ENCODE measurements at regions not wholly inside any gene's neighbourhood (a gene's known extent, or its start where the extent isn't known, plus 50 kb on each side); places are given as distances from the start of the nearest gene placed in this dataset.
"Not testable (repeated sequence)": the region's sequence is repeated elsewhere in the genome, so short reads cannot be mapped to it uniquely, and the experiment has no call there.

GRCh38 chr3:14057701-14058100, 67.0 kb downstream of the CHCHD4 start:
- H3K27me3 ChIP-seq (ENCODE audit: control insufficient read depth, insufficient read depth, low read length): no peaks in the 10 kb centered on the region
- H3K4me1 ChIP-seq (ENCODE audit: control insufficient read depth, insufficient read depth, low read length): no peaks in the 10 kb centered on the region
- no peak overlapping the region for H3K27ac ChIP-seq (ENCODE audit: low read depth, low read length)
- H3K9me3 ChIP-seq (ENCODE audit: control insufficient read depth, insufficient read depth, low read length): no peaks in the 10 kb centered on the region
- H3K9ac ChIP-seq (ENCODE audit: low read depth, low read length): no peak overlapping the region
- H3K4me3 ChIP-seq (ENCODE audit: low read depth, low read length): no peak overlapping the region
- no peaks in the 10 kb centered on the region for H3K36me3 ChIP-seq (ENCODE audit: control insufficient read depth, insufficient read depth, low read length)

- H3K9me3 ChIP-seq (ENCODE audit: control insufficient read depth, insufficient read depth, low read length): no peaks in the 10 kb centered on the region
- no peak overlapping the region for H3K9ac ChIP-seq (ENCODE audit: low read depth, low read length)
- H3K27me3 ChIP-seq (ENCODE audit: control insufficient read depth, insufficient read depth, low read length): no peaks in the 10 kb centered on the region
- H3K4me1 ChIP-seq (ENCODE audit: control insufficient read depth, insufficient read depth, low read length): no peaks in the 10 kb centered on the region
- no peak overlapping the region for H3K27ac ChIP-seq (ENCODE audit: low read depth, low read length)
- no peaks in the 10 kb centered on the region for H3K36me3 ChIP-seq (ENCODE audit: control insufficient read depth, insufficient read depth, low read length)
- no peak overlapping the region for H3K4me3 ChIP-seq (ENCODE audit: low read depth, low read length)
These were observed 76.8 kb downstream of the CHCHD4 start for GRCh38 chr3:14047841-14048240.

- Histone ChIP-seq H3K4me3 (ENCODE audit: low read depth, low read length) (no peak overlapping the region), H3K4me1 (ENCODE audit: control insufficient read depth, insufficient read depth, low read length) (no peaks in the 10 kb centered on the region), H3K36me3 (ENCODE audit: control insufficient read depth, insufficient read depth, low read length) (no peaks in the 10 kb centered on the region), H3K9me3 (ENCODE audit: control insufficient read depth, insufficient read depth, low read length) (no peaks in the 10 kb centered on the region), H3K27me3 (ENCODE audit: control insufficient read depth, insufficient read depth, low read length) (no peaks in the 10 kb centered on the region), H3K9ac (ENCODE audit: low read depth, low read length) (no peak overlapping the region), H3K27ac (ENCODE audit: low read depth, low read length) (no peak overlapping the region)
These were observed 77.6 kb downstream of the CHCHD4 start for GRCh38 chr3:14047027-14047426.

GRCh38 chr3:14042680-14043079, 82.0 kb downstream of the CHCHD4 start:
- H3K36me3 ChIP-seq (ENCODE audit: control insufficient read depth, insufficient read depth, low read length): no peaks in the 10 kb centered on the region
- no peak overlapping the region for H3K27ac ChIP-seq (ENCODE audit: low read depth, low read length)
- no peaks in the 10 kb centered on the region for H3K27me3 ChIP-seq (ENCODE audit: control insufficient read depth, insufficient read depth, low read length)
- H3K4me1 ChIP-seq (ENCODE audit: control insufficient read depth, insufficient read depth, low read length): no peaks in the 10 kb centered on the region
- H3K4me3 ChIP-seq (ENCODE audit: low read depth, low read length): no peak overlapping the region
- H3K9me3 ChIP-seq (ENCODE audit: control insufficient read depth, insufficient read depth, low read length): no peaks in the 10 kb centered on the region
- no peak overlapping the region for H3K9ac ChIP-seq (ENCODE audit: low read depth, low read length)

GRCh38 chr3:14039149-14039548, 85.5 kb downstream of the CHCHD4 start:
- H3K27ac ChIP-seq (ENCODE audit: low read depth, low read length): no peak overlapping the region
- H3K27me3 ChIP-seq (ENCODE audit: control insufficient read depth, insufficient read depth, low read length): no peaks in the 10 kb centered on the region

GRCh38 chr3:14037211-14037610, 87.5 kb downstream of the CHCHD4 start:
- H3K9me3 ChIP-seq (ENCODE audit: control insufficient read depth, insufficient read depth, low read length): peaks cover 14% of the 10 kb centered on the region
- H3K27me3 ChIP-seq (ENCODE audit: control insufficient read depth, insufficient read depth, low read length): no peaks in the 10 kb centered on the region
- no peak overlapping the region for H3K9ac ChIP-seq (ENCODE audit: low read depth, low read length)
- H3K27ac ChIP-seq (ENCODE audit: low read depth, low read length): no peak overlapping the region
- no peaks in the 10 kb centered on the region for H3K36me3 ChIP-seq (ENCODE audit: control insufficient read depth, insufficient read depth, low read length)
- no peaks in the 10 kb centered on the region for H3K4me1 ChIP-seq (ENCODE audit: control insufficient read depth, insufficient read depth, low read length)
- H3K4me3 ChIP-seq (ENCODE audit: low read depth, low read length): no peak overlapping the region

More at GRCh38 chr3:14039149-14039548, 85.5 kb downstream of the CHCHD4 start:
- H3K9ac ChIP-seq (ENCODE audit: low read depth, low read length): no peak overlapping the region
- H3K4me3 ChIP-seq (ENCODE audit: low read depth, low read length): no peak overlapping the region
- no peaks in the 10 kb centered on the region for H3K36me3 ChIP-seq (ENCODE audit: control insufficient read depth, insufficient read depth, low read length)
- H3K4me1 ChIP-seq (ENCODE audit: control insufficient read depth, insufficient read depth, low read length): no peaks in the 10 kb centered on the region
- H3K9me3 ChIP-seq (ENCODE audit: control insufficient read depth, insufficient read depth, low read length): peaks cover 14% of the 10 kb centered on the region

GRCh38 chr3:14033023-14033422, 91.6 kb downstream of the CHCHD4 start:
- Histone ChIP-seq H3K27ac (ENCODE audit: low read depth, low read length) (no peak overlapping the region), H3K4me3 (ENCODE audit: low read depth, low read length) (no peak overlapping the region), H3K4me1 (ENCODE audit: control insufficient read depth, insufficient read depth, low read length) (peaks cover 14% of the 10 kb centered on the region; the same call in 1 of the 2 replicates), H3K9ac (ENCODE audit: low read depth, low read length) (no peak overlapping the region), H3K36me3 (ENCODE audit: control insufficient read depth, insufficient read depth, low read length) (no peaks in the 10 kb centered on the region), H3K27me3 (ENCODE audit: control insufficient read depth, insufficient read depth, low read length) (no peaks in the 10 kb centered on the region), H3K9me3 (ENCODE audit: control insufficient read depth, insufficient read depth, low read length) (peaks cover 14% of the 10 kb centered on the region)

GRCh38 chr3:14031271-14031670, 93.4 kb downstream of the CHCHD4 start:
- peaks cover 22% of the 10 kb centered on the region for H3K9me3 ChIP-seq (ENCODE audit: control insufficient read depth, insufficient read depth, low read length)
- H3K4me1 ChIP-seq (ENCODE audit: control insufficient read depth, insufficient read depth, low read length): peaks cover 14% of the 10 kb centered on the region; the same call in 1 of the 2 replicates
- no peak overlapping the region for H3K4me3 ChIP-seq (ENCODE audit: low read depth, low read length)

GRCh38 chr3:14029390-14029995, 95.2 kb downstream of the CHCHD4 start:
- H3K9me3 ChIP-seq (ENCODE audit: control insufficient read depth, insufficient read depth, low read length): peaks cover 32% of the 10 kb centered on the region
- not testable (repeated sequence) for H3K9ac ChIP-seq (ENCODE audit: low read depth, low read length); H3K4me3 ChIP-seq (ENCODE audit: low read depth, low read length); H3K27ac ChIP-seq (ENCODE audit: low read depth, low read length); H3K36me3 ChIP-seq (ENCODE audit: control insufficient read depth, insufficient read depth, low read length); H3K27me3 ChIP-seq (ENCODE audit: control insufficient read depth, insufficient read depth, low read length)
- H3K4me1 ChIP-seq (ENCODE audit: control insufficient read depth, insufficient read depth, low read length): peaks cover 14% of the 10 kb centered on the region; the same call in 1 of the 2 replicates

More at GRCh38 chr3:14031271-14031670, 93.4 kb downstream of the CHCHD4 start:
- Histone ChIP-seq H3K27me3 (ENCODE audit: control insufficient read depth, insufficient read depth, low read length) (no peaks in the 10 kb centered on the region), H3K9ac (ENCODE audit: low read depth, low read length) (no peak overlapping the region), H3K36me3 (ENCODE audit: control insufficient read depth, insufficient read depth, low read length) (no peaks in the 10 kb centered on the region), H3K27ac (ENCODE audit: low read depth, low read length) (no peak overlapping the region)

GRCh38 chr3:14028122-14028521, 96.5 kb downstream of the CHCHD4 start:
- Histone ChIP-seq H3K4me1 (ENCODE audit: control insufficient read depth, insufficient read depth, low read length) (peaks cover 14% of the 10 kb centered on the region; the same call in 1 of the 2 replicates), H3K9me3 (ENCODE audit: control insufficient read depth, insufficient read depth, low read length) (peaks cover 41% of the 10 kb centered on the region)
- H3K36me3 ChIP-seq (ENCODE audit: control insufficient read depth, insufficient read depth, low read length); H3K4me3 ChIP-seq (ENCODE audit: low read depth, low read length); H3K27me3 ChIP-seq (ENCODE audit: control insufficient read depth, insufficient read depth, low read length); H3K27ac ChIP-seq (ENCODE audit: low read depth, low read length); H3K9ac ChIP-seq (ENCODE audit: low read depth, low read length): not testable (repeated sequence)

GRCh38 chr3:14019459-14019858, 105.2 kb downstream of the CHCHD4 start:
- H3K4me3 ChIP-seq (ENCODE audit: low read depth, low read length): no peak overlapping the region
- H3K27ac ChIP-seq (ENCODE audit: low read depth, low read length): no peak overlapping the region
- peaks cover 19% of the 10 kb centered on the region for H3K9me3 ChIP-seq (ENCODE audit: control insufficient read depth, insufficient read depth, low read length)
- H3K36me3 ChIP-seq (ENCODE audit: control insufficient read depth, insufficient read depth, low read length): no peaks in the 10 kb centered on the region
- no peaks in the 10 kb centered on the region for H3K27me3 ChIP-seq (ENCODE audit: control insufficient read depth, insufficient read depth, low read length)
- no peaks in the 10 kb centered on the region for H3K4me1 ChIP-seq (ENCODE audit: control insufficient read depth, insufficient read depth, low read length)
- no peak overlapping the region for H3K9ac ChIP-seq (ENCODE audit: low read depth, low read length)
